ENCODE measurements at regions not wholly inside any gene's neighbourhood (a gene's known extent, or its start where the extent isn't known, plus 50 kb on each side); places are given as distances from the start of the nearest gene placed in this dataset.

GRCh38 chr3:55352668-55353067 is 134.4 kb downstream of the WNT5A start:
- CTCF ChIA-PET = interaction anchor here (1.1 kb wide), 1 partner anchor 9 kb away, joined by 3 read pairs; no protein-coding TSS in a partner anchor
- TF ChIP-seq CTCF (IDR thresholded peaks at IDR 0.05; ENCODE audit: control extremely low read depth, extremely low read depth, low read depth, missing control alignments) = no peak
- no peak for DNase-seq (ENCODE audit: extremely low spot score)
- POLR2A ChIA-PET = no interaction called here

GRCh38 chr3:55349851-55350250 is 137.3 kb downstream of the WNT5A start:
- ChIA-PET CTCF (no interaction called here), POLR2A (no interaction called here)
- no peak for DNase-seq (ENCODE audit: extremely low spot score)
- no peak for TF ChIP-seq CTCF (IDR thresholded peaks at IDR 0.05; ENCODE audit: control extremely low read depth, extremely low read depth, low read depth, missing control alignments)

DNA sequence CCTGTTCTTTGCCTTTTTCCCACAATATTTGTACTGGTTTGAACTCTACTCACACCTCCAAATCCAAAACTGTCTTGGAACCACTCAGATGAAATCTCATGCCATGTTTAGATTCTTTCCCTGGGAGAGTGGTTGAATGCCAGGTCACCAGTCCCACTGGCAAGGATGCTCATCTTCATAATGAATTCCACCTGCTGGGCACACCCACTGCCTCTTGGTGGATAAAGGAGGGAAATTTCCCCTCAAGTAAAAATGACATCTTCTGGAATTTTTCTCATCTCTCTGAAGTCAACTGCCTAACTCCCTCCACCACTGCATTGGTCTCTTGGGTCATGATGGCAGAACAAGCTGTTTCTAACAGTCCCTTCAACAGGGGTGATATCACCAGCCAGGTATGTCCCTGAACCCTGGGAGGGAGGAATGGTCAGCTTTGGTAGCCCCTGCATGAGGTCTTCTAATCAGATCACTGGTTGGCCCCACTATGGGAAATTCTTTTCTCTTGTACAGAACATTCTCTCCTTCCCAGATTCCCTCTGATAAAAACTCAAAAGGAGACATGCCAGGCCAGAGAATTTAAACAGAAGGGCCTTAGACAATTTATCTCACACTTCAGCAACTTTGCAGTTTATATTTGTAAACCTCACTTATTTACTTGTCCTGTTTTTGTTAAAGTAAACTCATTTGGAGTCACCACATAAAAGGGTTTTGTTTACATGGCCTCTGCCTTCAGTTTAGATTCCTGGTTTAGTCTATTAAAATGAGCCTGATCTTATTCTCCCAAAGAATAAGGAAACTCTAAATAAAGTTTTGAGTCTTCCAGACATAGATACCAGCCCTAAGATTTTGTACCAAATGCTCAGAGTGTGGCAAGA is 143.4 kb downstream of the WNT5A start:
- DNase-seq (ENCODE audit: extremely low spot score) = no peak
- TF ChIP-seq CTCF (IDR thresholded peaks at IDR 0.05; ENCODE audit: control extremely low read depth, extremely low read depth, low read depth, missing control alignments) = no peak
- ChIA-PET POLR2A (no interaction called here), CTCF (no interaction called here)

- TF ChIP-seq CTCF (IDR thresholded peaks at IDR 0.05; ENCODE audit: control extremely low read depth, extremely low read depth, low read depth, missing control alignments) = no peak
- POLR2A ChIA-PET = no interaction called here
- DNase-seq (ENCODE audit: extremely low spot score) = no peak
- CTCF ChIA-PET = no interaction called here
Measured at GRCh38 chr3:55341502-55342031, 145.5 kb downstream of the WNT5A start.

- no peak for TF ChIP-seq CTCF (IDR thresholded peaks at IDR 0.05; ENCODE audit: control extremely low read depth, extremely low read depth, low read depth, missing control alignments)
- DNase-seq (ENCODE audit: extremely low spot score) = no peak
- ChIA-PET CTCF (no interaction called here), POLR2A (no interaction called here)
Measured at GRCh38 chr3:55339819-55340218, 147.3 kb downstream of the WNT5A start.

DNA sequence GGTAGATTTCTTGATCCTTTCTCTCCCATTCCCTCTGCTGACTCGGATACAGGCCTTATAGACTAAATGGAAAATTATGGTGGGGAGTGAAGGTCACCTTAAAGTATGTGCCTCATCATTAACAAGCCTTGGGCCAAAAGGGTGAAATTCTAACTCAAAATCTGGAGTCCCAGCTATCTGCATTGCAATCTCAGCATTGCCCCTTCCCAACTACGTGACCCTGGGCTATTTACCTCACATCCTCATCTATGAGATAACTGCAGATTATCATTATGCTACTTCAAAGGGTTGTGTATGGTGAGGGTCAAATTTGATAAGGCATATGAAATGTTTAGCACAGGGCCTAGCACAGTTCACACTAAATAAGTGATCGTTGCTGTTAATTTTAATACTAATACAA is 147.7 kb downstream of the WNT5A start:
- TF ChIP-seq CTCF (IDR thresholded peaks at IDR 0.05; ENCODE audit: control extremely low read depth, extremely low read depth, low read depth, missing control alignments) = no peak
- CTCF ChIA-PET = no interaction called here
- DNase-seq (ENCODE audit: extremely low spot score) = no peak
- POLR2A ChIA-PET = no interaction called here
